ENCODE measurements at regions not wholly inside any gene's neighbourhood (a gene's known extent, or its start where the extent isn't known, plus 50 kb on each side); places are given as distances from the start of the nearest gene placed in this dataset.

DNA sequence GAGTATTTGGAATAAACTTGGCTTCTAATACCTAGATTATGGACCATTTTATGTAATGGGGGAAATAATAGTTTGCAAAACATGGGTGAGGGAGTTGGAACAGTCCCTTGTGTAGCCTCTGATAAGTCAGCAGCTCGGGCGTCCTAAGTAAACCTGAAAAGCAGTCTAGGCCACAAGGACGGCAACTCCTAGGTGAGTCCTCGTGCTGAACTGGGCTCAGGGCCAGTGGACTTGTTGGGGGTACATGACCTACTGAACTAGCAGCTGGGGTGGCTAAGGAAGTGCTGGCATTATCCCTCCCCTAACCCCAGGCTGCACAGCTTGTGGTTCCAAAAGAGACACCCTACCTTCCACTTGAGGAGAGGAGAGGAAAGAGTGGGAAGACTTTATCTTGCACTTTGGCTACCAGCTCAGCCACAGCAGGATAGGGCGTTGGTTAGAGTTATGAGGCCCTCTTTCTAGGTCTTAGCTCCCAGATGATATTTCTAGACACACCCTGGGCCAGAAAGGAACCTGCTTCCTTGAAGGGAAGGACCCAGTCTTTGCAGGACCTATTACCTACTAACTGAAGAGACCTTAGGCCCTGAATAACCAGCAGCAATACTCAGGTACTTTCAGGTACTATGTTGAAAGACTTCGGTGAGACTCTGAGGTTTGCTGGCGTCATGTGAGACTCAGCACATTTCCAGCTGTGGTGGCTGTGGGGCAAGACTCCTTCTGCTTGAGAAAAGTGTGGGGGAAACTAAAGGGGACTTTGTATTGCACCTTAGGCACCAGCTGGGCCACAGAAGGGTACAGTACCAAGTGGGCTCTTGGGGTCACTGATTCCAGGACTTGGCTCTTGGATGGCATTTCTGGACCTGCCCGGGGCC, 71.0 kb downstream of the AQP4 start:
- no peak for DNase-seq

DNA sequence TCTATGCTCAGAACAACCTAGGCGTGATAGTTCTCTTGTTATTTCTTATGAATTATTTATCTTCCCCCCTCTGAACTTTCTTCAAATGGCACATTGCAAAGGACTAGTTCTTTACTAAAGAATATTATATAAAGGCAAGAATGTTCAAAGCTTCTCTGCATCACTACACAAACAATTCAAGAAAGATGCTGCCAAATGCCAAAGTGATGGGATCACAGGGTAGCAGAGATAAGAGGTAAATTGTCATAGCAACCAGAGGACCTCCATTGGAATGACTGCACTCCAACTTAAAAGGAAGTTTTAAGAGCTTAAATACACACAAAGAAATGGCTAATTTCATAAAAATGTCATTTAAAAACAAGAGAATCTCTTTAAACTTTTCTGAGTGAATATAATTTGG, 72.8 kb downstream of the AQP4 start:
- no peak for DNase-seq

GRCh38 chr18:26791676-26792075, 73.8 kb downstream of the AQP4 start:
- no peak for DNase-seq

DNA sequence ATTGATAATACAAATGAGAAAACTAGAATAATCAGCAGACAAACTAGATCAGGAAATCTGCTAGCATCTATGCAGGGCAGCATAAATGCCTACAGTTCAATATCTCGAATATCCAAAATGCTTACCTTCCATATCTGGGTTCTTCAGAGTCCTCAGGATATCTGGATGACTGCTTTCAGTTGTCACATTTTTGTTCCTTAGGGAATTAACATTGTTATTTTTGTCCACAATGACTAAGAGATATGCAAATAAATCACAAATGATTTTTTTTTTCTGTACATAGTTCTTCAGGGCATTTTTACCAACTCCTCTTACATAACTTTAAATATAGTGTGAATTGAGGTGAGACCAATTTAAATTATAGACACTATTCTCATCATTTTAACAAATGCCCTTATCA, 80.9 kb downstream of the AQP4 start:
- no peak for DNase-seq

DNA sequence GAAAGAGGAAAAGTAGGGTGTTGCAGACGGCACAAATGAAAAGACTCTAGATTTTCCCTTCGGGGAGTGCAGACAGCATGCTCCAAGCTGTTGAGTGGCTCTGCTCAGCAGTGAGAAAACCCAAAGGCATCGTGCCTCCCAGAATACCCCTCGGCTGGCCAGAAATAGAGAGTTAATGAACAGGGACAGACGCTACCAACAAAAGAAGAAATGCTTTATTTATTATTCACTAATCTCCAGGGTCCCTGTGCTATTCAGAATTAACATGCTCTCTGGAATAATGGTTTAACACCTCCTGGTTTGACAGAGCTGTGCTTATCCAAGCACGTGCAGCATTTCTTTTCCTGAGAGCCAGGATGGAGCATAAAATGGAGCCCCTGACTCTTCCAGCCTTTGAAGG, 82.3 kb downstream of the AQP4 start:
- DNase-seq, result no peak

DNA sequence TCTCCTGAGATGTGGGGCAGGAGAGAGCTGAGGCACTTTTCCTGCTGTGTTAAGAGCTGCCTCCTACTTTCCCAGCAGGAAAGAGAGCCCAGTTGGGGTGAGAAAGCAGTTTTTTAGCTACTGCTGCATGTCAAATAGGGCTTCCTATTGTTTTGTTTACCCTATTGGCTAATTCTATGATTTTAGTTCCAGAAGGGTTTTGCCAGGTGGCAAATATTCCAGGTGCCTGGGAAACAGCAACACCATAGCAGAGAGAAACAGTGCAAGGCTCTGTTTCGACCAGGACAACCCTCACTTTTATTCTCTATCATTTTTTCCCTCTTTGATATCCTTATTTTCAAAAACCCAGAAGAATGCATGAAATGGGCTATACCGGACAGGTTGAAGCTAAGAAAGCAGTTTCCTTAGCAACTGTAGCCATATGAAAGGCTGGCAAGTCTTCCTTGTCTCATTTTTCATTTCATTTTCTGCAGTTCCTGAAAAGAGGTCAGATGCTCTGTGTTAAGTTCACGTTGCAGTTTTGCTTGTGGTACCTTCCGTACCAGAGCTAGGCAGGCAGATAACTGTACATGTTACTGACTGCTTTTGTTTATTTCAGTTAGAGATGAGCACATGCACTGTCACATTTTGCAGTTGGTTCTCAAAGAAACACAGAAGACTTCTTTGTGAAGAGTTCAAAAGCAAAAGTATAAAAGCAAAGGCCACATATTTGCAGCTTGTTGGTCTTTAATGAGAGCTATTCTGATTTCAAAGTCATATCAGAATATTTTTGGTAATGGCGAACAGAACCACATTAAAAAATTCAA, 84.8 kb downstream of the AQP4 start:
- no peak for DNase-seq

DNA sequence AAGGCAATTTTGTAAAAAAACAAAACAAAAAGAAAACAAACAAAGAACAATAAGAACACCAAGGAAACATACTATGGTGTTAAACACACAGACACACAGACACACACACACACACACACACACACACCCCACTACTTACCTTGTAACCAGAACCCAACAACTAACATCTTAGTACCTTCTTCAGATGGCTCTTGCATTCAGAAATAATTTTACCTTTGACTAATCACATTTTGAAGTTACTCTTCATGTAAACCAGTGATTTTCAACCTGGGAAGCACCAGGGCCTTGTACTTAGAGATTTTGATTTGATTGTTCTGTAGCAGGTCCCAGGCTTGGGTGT, 87.5 kb downstream of the AQP4 start:
- DNase-seq, result no peak

DNA sequence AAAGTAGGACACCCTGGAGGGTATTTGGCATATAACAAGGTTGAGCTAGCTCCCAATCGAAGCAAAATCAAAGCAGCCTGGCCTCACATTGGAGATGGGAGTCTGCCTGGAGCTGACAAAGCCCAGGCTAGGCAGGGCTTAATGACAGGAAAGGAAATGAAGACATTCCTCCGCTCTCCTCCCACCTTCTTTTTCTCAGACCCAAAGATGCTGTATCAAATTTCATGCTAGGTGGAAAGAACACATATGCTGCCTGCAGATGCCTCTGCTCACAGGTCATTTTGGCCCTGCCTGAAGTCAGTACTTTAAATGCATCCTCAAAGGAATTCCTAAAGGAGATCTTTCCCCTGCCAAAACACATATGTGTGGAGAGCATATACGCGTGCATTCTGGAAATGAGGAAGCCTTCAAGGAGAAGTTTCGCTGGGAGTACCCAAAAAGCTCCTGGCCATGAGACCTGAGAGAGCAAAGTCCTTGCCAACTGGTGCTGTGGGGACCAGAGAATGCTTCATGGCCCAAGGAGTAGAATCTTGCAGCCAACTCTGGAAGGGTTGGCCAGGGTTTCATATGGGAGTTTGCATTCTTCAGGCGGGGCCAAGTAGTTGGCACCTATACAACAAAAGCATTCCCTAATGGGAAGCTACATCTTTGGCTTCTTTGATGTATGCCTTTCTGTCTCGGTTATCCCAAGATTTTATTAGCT, 88.0 kb downstream of the AQP4 start:
- no peak for DNase-seq

GRCh38 chr18:26772691-26773090, 92.8 kb downstream of the AQP4 start:
- DNase-seq, result no peak

- no peak for DNase-seq
Measured at GRCh38 chr18:26771524-26771923, 94.0 kb downstream of the AQP4 start.

DNA sequence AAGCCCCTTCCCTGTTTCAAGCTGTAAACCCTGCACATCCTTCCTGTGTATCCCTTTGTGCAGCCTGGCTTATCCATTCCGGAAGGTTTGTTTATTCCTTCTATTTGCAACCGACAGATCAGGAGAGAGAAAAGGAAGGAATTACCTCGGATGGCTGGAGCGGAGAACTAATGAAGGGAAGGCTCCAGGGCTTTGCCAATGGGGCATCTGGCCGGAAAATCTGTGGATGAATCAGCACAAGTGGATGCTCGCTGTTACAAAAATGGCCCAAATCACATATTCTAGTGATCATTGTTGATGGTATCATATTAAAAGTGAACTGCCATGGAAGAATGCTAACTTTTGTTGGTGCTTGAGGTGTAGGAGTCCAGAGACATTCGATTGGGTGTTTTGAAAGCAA, 97.1 kb downstream of the AQP4 start:
- DNase-seq, result no peak

DNA sequence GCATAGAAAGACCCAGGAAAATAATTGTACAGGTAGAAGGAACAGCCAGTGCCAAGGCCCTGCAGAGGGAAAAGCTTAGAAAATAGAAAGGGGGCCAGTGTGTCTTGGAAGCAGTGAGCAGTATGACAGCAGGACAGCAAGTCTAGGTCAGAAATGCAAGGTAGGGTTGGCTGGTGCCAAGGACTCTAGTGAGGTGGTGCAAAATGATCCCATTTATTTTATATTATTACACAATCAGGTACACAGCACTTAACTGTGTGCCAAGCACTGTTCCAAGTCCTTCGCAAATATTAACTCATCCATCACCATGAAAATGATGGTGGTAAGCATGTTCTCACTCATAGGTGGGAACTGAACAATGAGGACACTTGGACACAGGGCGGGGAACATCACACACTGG, 100.0 kb downstream of the AQP4 start:
- no peak for DNase-seq

DNA sequence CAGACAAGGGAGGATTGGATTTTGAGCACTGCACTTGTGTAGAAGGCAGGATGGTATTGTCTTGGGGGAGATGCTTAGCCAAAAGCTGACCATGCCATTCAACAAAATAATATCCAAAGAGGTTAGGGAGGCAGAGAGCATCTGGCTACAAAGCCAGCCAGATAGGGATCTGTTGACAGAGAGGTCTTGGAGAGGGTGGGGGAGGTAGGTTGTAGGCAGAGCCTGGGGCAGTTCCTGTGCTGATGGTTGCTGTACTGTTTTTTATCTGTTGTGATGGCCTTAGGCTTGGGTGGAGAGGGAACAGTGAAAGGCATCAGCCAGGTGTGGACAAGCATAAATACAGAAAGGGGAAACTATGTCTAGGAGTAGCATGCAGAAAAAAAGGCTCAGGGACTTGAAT, 100.9 kb downstream of the AQP4 start:
- DNase-seq, result no peak

DNA sequence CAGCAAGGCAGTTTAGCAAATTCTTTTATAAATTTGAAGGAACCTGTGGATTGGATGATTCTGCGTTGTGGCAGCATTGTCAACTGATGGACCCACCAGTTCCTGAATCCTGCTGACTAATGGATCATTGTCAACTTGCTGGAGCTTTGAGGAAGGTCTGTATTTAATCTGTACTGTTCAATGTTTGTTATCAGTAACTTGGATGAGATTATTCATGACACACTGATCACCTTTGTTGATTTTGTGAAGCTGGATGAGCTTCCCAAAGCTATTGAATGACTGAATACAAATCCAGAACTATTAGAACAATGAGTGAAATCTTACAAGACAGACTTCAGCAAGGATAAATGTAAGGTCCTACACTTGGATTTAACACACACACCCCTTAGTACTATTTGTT, 101.3 kb downstream of the AQP4 start:
- no peak for DNase-seq

GRCh38 chr18:26763446-26764110, 101.9 kb downstream of the AQP4 start:
- no peak for DNase-seq

DNA sequence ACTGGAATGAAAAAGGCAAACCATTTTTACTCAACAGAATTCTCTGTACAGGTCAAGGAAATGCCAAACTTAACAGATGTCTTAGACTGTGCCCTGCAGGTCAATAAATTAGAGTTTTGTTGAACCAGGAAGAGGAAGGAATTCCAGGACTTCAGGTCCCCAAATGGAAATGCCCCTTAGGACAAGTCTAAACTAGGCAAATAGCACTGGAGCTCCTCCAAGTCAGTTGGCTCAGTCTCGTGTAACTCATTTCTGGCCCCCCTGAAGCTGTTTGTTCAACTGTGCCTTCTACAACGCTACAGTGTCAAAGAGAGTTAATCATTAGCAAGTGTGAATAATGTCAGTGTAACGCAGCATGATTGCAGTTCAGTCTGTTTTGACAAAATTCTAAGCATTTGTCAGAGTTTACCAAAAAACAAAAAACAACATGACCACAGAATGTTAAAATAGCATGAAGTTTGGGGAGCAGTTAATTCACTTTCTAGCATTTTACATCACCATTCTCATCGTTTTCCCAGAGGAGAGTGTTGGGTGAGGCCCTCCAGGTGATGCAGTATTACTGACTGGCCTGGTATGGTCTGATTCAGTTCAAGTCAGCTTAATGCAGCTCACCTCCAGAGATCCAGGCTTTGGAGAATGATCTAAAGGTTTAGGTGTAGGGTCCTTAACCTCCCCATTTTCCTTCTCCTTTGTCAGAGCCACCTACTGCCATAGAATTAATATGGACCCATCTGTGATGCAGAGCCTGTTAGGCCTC, 108.1 kb downstream of the AQP4 start:
- DNase-seq, result no peak

DNA sequence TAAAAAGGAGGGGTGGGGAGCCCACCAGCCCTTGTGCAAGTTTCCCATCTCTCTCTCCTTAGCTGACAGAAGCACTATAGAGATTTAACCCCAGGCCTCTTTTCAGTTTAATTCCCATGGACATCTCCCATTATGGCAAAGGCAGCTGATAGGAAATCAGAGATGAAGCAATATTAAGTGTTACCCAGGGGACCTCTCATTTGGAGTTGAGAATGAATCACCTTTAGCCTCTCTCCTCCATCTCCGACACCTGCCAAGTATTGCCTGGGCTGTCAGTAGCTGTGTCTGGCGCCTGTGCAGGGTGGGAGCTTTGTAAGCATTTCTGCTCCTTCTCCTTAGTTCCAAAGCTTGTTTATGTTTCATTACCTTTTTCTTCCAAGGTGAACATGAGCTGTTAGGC, 109.0 kb downstream of the AQP4 start:
- no peak for DNase-seq

DNA sequence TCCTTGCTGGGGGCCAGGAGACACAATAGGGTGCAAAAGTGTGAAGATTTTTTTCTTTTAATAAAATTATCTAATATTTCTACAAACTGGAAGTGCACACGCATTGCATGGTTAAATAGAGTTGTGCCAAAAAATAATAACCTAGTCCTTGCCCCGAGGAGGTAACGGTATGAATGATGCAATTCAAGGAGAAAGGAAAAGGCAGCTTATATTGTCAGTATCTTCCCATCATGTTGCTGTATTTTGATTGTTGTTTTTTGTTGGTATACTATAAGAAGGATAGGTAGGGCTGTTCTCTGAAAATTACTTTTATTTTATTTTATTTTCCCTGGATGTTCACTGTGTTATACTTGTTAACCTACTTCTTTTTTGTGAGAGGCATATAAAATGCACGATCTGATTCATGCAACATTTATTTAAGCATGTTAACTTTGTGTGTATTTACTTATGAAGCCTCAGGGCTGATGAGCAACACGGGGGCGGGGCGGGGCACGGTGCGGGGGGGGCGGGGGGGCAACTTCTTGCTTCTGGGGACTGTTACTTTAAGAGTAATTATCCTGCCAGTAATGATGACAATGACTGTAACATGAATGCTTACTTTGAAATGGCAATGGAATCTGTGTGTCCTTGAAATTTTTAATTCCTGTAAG, 118.6 kb downstream of the AQP4 start:
- DNase-seq, result no peak

- no peak for DNase-seq
Measured at GRCh38 chr18:26746398-26746797, 119.1 kb downstream of the AQP4 start.

- no peak for DNase-seq
Measured at GRCh38 chr18:26745288-26746181, 120.0 kb downstream of the AQP4 start.

DNA sequence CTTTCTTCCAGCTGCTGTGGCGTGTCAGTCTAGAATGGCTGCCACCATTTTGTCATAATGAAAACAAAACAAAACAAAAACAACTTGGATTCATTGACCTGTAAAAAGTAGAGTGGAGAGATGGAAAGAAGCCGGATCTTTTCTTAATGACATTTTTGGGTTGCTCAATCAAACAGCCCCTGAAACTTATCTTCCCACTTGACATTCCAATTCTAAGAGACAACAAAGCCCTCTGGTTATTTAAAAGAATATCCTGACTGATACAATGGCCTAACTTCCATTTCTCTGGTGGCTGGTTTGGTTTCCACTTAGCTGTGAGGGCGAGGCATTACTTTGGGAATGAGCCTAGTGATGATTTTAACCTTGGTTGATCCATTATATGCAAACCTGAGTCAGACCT, 123.7 kb downstream of the AQP4 start:
- no peak for DNase-seq
